GM12874 (cell line): ENCODE measurements at regions not wholly inside any gene's neighbourhood (a gene's known extent, or its start where the extent isn't known, plus 50 kb on each side); places are given as distances from the start of the nearest gene placed in this dataset.

Source experiments
- TF ChIP-seq, protein P1 (sequence below): IDR thresholded peaks from 2 replicates; pipeline ENCODE4 v1.5.1; 2011; ENCODE audit warnings: low read depth, mild to moderate bottlenecking, control low read depth, low read length, moderate library complexity; ENCODE audit not compliant: insufficient read depth

DNA sequence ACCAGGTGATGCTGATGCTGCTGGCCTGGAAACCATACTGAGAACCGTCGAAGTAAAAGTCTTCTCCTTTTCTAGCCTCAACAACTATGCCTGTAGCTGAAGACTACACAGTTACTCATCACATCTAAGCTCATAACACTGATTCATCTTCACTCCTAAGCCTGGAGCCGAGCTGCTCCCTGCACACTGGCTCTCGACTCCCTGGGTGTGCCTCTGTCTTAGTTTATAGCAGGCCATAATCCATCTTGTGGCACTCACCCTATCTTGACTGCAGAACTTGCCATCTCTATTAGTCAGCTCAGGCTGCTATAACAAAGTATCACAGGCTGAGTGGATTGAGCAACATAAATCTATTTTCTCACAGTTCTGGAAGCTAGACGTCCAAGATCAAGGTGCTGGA lies 191.0 kb downstream of the UNC5CL start:
- TF ChIP-seq, protein P1, sequence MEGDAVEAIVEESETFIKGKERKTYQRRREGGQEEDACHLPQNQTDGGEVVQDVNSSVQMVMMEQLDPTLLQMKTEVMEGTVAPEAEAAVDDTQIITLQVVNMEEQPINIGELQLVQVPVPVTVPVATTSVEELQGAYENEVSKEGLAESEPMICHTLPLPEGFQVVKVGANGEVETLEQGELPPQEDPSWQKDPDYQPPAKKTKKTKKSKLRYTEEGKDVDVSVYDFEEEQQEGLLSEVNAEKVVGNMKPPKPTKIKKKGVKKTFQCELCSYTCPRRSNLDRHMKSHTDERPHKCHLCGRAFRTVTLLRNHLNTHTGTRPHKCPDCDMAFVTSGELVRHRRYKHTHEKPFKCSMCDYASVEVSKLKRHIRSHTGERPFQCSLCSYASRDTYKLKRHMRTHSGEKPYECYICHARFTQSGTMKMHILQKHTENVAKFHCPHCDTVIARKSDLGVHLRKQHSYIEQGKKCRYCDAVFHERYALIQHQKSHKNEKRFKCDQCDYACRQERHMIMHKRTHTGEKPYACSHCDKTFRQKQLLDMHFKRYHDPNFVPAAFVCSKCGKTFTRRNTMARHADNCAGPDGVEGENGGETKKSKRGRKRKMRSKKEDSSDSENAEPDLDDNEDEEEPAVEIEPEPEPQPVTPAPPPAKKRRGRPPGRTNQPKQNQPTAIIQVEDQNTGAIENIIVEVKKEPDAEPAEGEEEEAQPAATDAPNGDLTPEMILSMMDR: no peak

DNA sequence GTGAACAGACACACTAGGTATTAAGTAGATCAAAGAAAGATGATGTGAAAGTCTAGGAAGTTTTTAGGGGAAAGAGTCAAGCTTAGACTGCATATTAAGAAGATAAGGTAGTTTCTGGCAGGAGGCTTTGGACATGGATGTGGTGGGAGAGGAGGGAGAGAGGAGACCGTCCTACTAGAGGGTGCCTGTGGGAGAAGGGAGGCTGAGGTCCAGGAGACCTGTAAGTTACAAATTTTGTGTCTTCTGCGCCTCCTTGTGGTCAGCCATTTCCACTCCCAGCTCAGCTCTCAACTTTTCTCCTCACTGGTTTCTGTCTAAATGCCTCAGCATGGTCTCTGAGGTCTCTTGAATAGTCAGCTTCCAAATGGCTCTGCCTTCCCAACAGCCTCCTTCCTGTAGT lies 193.5 kb downstream of the UNC5CL start:
- TF ChIP-seq, protein P1: peak; percentile 79

DNA sequence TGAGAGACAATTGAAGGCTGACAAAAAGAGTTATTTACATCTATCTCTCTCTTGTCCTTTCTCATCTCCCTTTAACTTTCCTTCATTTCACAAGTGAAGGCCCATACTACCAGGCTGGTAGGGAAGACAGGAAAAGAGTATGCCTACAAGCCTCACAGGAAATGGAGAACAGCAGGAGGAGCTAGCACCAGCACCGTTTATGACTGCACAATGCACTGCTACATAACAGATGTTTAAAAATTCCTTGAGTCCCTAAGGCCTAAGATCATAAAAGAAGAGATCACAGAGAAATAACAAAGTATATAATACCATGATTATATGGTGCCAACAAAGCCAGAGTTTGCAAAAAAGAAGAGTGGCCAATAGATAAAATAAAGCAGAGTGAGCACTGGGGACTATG lies 194.8 kb downstream of the UNC5CL start:
- TF ChIP-seq, protein P1: no peak

DNA sequence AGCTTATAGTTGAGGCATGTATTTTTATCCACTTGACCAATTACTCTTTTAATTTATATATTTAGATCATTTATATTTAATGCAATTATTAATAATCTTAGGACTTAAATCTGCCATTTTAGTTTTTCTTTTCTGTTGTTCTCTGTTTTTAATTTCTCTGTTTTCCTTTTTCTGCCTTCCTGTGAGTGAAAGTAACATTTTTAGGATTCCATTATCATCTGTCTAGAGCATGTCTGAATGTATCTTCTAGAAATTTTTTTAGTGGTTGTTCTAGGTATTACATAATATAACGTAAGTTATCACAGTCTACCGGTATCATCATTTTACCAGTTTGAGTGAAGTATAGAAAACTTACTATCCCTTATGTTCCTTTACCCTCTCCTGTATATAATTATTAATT lies 197.3 kb downstream of the UNC5CL start:
- TF ChIP-seq, protein P1: no peak

DNA sequence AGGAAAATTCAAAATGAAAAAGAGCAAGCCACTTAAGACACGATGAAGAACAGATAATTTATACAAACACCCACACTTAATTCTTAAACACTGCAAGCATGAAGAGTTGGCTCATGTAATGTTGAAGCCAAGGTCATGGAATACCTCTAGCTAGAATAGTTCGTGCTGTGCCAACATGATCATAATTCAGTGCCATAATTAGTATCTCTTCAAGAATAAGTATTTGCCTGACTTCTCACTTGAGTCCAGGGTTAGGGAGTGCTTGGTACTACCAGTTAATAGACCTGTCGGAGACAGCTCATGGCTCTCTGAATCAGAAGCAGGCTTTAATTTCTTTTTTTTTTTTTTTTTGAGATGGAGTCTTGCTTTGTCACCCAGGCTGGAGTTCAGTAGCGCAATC lies 206.3 kb downstream of the UNC5CL start:
- TF ChIP-seq, protein P1: no peak

DNA sequence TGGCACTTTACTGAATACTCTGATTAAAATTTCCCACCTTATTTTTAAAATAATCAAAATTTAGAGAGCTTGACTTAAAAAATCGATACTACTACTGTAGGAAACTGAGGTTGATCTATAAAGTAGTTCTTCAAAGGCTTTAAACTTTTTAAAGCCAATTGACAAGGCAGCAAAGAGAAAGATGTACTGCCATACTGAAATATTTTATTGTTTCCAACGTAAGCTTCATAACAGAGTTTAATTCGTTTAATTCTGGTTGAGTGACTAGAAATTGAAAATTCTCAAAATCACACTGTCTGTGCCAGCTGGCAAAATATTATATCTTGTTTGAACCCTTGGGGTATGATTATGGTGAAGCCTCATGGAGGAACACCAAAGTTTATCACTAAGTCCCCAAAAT lies 207.6 kb downstream of the UNC5CL start:
- TF ChIP-seq, protein P1: no peak

DNA sequence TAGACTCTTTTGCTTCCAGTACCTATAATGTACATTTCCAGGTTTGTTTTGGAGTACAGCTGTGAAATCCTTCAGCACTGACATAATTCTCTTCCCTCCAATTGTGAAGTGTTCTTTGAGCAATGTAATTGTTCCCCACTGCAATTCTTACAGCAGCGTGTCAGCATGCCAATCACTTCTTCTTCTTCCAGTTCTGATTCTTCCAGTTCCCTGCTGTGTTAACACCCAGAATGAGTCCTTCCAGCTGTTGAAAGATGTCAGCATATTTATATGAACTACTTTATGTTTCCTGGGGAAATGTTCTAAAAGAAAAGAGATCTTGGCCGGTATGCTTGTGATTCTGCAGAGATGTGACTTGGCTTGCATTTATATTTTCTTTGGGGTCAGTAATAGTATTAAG lies 213.9 kb downstream of the UNC5CL start:
- TF ChIP-seq, protein P1: no peak
